GM23338 (cell line): ENCODE measurements at regions not wholly inside any gene's neighbourhood (a gene's known extent, or its start where the extent isn't known, plus 50 kb on each side); places are given as distances from the start of the nearest gene placed in this dataset.
A peak's percentile ranks its signal among the peaks of the same experiment; 100 is the strongest.

ENCODE experiments used
- ATAC-seq: fragments of 200-7000 bp; cut with Tn5 transposase; 3 replicates; pipeline ENCODE4 v1.9.1; 2020
- DNase-seq: peaks from one replicate; pipeline ENCODE4 v3.0.0-alpha.2; 2015; ENCODE audit warnings: low spot score
- H2AFZ ChIP-seq: fragments of 200-600 bp; sonication (generic); 2 replicates; pipeline ENCODE4 v1.8.0; 2016; ENCODE audit warnings: antibody characterized with exemption, mild to moderate bottlenecking, moderate library complexity
- H3F3A ChIP-seq: fragments of 200-600 bp; sonication (generic); replicated peaks from 2 replicates; pipeline ENCODE4 v1.8.0; 2017; ENCODE audit warnings: antibody characterized with exemption, mixed run types, low read depth
- H3K27ac ChIP-seq: fragments of 200-600 bp; sonication (generic); 2 replicates; pipeline ENCODE4 v1.6.1; 2016; ENCODE audit warnings: low read depth
- H3K27me3 ChIP-seq: fragments of 200-600 bp; sonication (generic); 2 replicates; pipeline ENCODE4 v1.8.0; 2016; ENCODE audit warnings: mild to moderate bottlenecking, mixed run types, moderate library complexity; ENCODE audit not compliant: insufficient read depth
- H3K36me3 ChIP-seq: fragments of 200-600 bp; sonication (generic); 2 replicates; pipeline ENCODE4 v1.8.0; 2016; ENCODE audit warnings: mild to moderate bottlenecking; ENCODE audit not compliant: insufficient read depth
- H3K4me1 ChIP-seq: fragments of 200-600 bp; sonication (generic); 2 replicates; pipeline ENCODE4 v1.8.0; 2016; ENCODE audit warnings: mild to moderate bottlenecking, moderate library complexity; ENCODE audit not compliant: insufficient read depth
- H3K4me2 ChIP-seq: fragments of 200-600 bp; sonication (generic); 2 replicates; pipeline ENCODE4 v1.7.1; 2017; ENCODE audit warnings: mixed run types
- H3K4me3 ChIP-seq: fragments of 200-600 bp; sonication (generic); 2 replicates; pipeline ENCODE4 v1.6.1; 2016; ENCODE audit warnings: mixed run types
- H3K79me2 ChIP-seq: fragments of 200-600 bp; sonication (generic); replicated peaks from 2 replicates; pipeline ENCODE4 v1.8.0; 2017; ENCODE audit warnings: mild to moderate bottlenecking; ENCODE audit not compliant: insufficient read depth
- H3K9me2 ChIP-seq: fragments of 200-600 bp; sonication (generic); 2 replicates; pipeline ENCODE4 v1.8.0; 2017; ENCODE audit not compliant: insufficient read depth
- H4K20me1 ChIP-seq: fragments of 200-600 bp; sonication (generic); replicated peaks from 2 replicates; pipeline ENCODE4 v1.8.0; 2017; ENCODE audit warnings: mild to moderate bottlenecking; ENCODE audit not compliant: insufficient read depth
- H3K27ac Mint-ChIP-seq: 2 replicates; pipeline ENCODE4 v1.8.0; 2020; ENCODE audit warnings: inconsistent platforms, mild to moderate bottlenecking, moderate library complexity, mixed read lengths
- H3K27me3 Mint-ChIP-seq: 3 replicates; pipeline ENCODE4 v1.8.0; 2022; ENCODE audit warnings: low read depth, mild to moderate bottlenecking, moderate library complexity, mixed read lengths, inconsistent platforms; ENCODE audit not compliant: insufficient read depth, poor library complexity
- H3K36me3 Mint-ChIP-seq: 3 replicates; pipeline ENCODE4 v1.8.0; 2021; ENCODE audit warnings: low read depth, mild to moderate bottlenecking, inconsistent platforms, moderate library complexity, mixed read lengths
- H3K4me1 Mint-ChIP-seq: 3 replicates; pipeline ENCODE4 v1.8.0; 2020; ENCODE audit warnings: mild to moderate bottlenecking, inconsistent platforms, mixed read lengths
- H3K4me3 Mint-ChIP-seq: 3 replicates; pipeline ENCODE4 v1.8.0; 2021; ENCODE audit warnings: moderate library complexity, mild to moderate bottlenecking, inconsistent platforms, mixed read lengths
- H3K9me3 Mint-ChIP-seq: 3 replicates; pipeline ENCODE4 v1.8.0; 2020; ENCODE audit warnings: moderate library complexity, mild to moderate bottlenecking, inconsistent platforms, mixed read lengths
- CREB1 ChIP-seq: fragments of 250-450 bp; sonication (Bioruptor Pico); IDR thresholded peaks from 2 replicates; pipeline ENCODE4 v1.5.0; 2020; ENCODE audit warnings: low read depth, mild to moderate bottlenecking, moderate library complexity
- CTCF ChIP-seq, 2 experiments: fragments of 200-600 bp in 1 of 2; sonication (generic) in 1 of 2; conservative IDR thresholded peaks; 2 replicates each; pipeline versions ENCODE4 v1.5.1 to v1.6.1; 2016 to 2017; ENCODE audit warnings: antibody characterized with exemption in 2 of 2, low read depth in 2 of 2, mild to moderate bottlenecking in 2 of 2, moderate library complexity in 1 of 2
- ETS1 ChIP-seq: IDR thresholded peaks from 2 replicates; pipeline ENCODE4 v1.6.1; 2016; ENCODE audit warnings: antibody characterized with exemption
- EZH2phosphoT487 ChIP-seq: fragments of 200-600 bp; sonication (generic); IDR thresholded peaks from one replicate; pipeline ENCODE4 v1.8.1; 2018; ENCODE audit warnings: antibody characterized with exemption; ENCODE audit not compliant: unreplicated experiment
- JUNB ChIP-seq: IDR thresholded peaks from one replicate; pipeline ENCODE4 v1.6.1; 2016; ENCODE audit warnings: antibody characterized with exemption; ENCODE audit not compliant: unreplicated experiment
- NANOG ChIP-seq: IDR thresholded peaks from 2 replicates; pipeline ENCODE4 v1.6.1; 2016; ENCODE audit warnings: antibody characterized with exemption, borderline replicate concordance
- REST ChIP-seq: IDR thresholded peaks from one replicate; pipeline ENCODE4 v1.6.1; 2018; ENCODE audit warnings: antibody characterized with exemption; ENCODE audit not compliant: unreplicated experiment
- ZNF114 ChIP-seq: fragments of 250-450 bp; sonication (Bioruptor Pico); IDR thresholded peaks from 2 replicates; pipeline ENCODE4 v1.5.0; 2020; ENCODE audit warnings: mild to moderate bottlenecking, moderate library complexity

- no peak for TF ChIP-seq REST
- TF ChIP-seq NANOG = no peak
These were observed 356.2 kb downstream of the CGGBP1 start (continued) for GRCh38 chr3:87702600-87702999.

- H3K27me3 ChIP-seq = no peaks in the 10 kb centered on the region
- H3K27ac Mint-ChIP-seq = no peak overlapping the region
- H3F3A ChIP-seq = no peaks in the 10 kb centered on the region
- no peaks in the 10 kb centered on the region for H3K4me1 ChIP-seq
- no peaks in the 10 kb centered on the region for H3K36me3 ChIP-seq
- no peak overlapping the region for H3K27ac ChIP-seq
- TF ChIP-seq EZH2phosphoT487 = no peak
- no peak for TF ChIP-seq ZNF114
- TF ChIP-seq CREB1 (CRISPR knock-in tag) = no peak
- TF ChIP-seq CTCF (conservative IDR thresholded peaks at IDR 0.05; ENCODE audit: low read depth in 2 of 2) = no peak
- TF ChIP-seq ETS1 = no peak
- no peak for TF ChIP-seq JUNB
- no peak for ATAC-seq
- peak overlapping the region; percentile 67; the same call in 1 of the 2 replicates for H2AFZ ChIP-seq
- H3K9me3 Mint-ChIP-seq = peaks cover 7% of the 10 kb centered on the region; the same call in 2 of the 3 replicates
- no peaks in the 10 kb centered on the region for H3K27me3 Mint-ChIP-seq
- H3K9me2 ChIP-seq = peaks cover 6% of the 10 kb centered on the region; the same call in 1 of the 2 replicates
- peak; percentile 6 for DNase-seq
- H3K36me3 Mint-ChIP-seq = peaks cover 4% of the 10 kb centered on the region; the same call in 1 of the 3 replicates
- H3K4me2 ChIP-seq = no peak overlapping the region
- no peak overlapping the region for H3K4me3 ChIP-seq
- no peaks in the 10 kb centered on the region for H3K79me2 ChIP-seq
- no peaks in the 10 kb centered on the region for H3K4me1 Mint-ChIP-seq
- no peaks in the 10 kb centered on the region for H4K20me1 ChIP-seq
- no peak overlapping the region for H3K4me3 Mint-ChIP-seq
These were observed 362.4 kb downstream of the CGGBP1 start for GRCh38 chr3:87696124-87697013.
